NCI-H226 (cell line): ENCODE measurements at regions not wholly inside any gene's neighbourhood (a gene's known extent, or its start where the extent isn't known, plus 50 kb on each side); places are given as distances from the start of the nearest gene placed in this dataset.

Experiments
- DNase-seq: peaks from one replicate; pipeline ENCODE4 v3.0.0-alpha.2; 2015

DNA sequence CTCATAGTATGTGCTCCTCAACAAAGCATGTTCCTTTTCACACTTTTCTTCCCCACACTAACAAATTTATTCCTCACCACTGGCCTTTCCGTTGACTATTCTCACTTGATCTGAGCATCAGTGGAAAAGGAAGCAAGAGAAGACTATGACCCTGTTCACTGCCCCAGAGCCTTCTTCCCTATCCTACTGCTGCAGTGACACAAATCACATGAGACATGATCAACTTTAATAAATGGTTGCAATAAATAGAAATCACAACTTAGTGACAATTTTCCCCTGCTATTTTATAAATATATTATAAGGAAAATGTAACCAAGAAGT, 438.7 kb upstream of the SOX9 start:
- no peak for DNase-seq

DNA sequence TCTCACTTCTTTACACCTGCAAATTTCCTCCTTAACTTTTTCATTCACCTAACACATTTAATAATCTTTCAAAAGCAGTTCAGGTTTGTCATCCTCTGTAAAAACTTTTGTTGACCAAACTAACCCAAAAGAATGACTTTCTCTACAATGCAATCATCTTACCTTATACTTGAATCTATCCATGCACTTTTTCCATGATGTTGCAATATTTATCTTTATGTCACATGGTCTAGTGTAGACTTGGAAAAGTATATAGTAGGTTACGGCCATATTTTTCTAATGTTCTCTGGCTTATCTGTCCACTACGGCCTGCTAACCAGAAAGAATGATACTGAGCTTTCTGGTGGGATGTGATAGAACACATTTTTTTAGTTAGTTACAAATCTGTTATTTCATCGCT, 431.0 kb upstream of the SOX9 start:
- DNase-seq: no peak

DNA sequence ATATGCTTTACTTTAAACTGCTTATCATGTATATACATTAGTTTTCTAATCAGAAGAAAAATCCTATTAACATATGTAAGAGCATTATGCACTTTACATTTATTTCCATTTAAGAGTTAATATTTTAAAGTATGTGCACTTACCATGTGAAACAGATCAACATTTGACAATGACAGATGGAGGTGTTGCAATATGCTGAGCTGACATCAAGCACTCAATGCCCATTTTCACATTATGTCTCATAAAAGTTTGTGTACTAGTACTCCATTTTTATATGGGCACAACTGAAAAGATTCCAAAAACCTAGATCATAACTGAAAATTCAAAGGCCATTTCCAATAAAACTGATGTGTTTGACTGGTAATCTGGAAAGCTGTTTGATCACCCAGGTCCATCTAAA, 420.9 kb upstream of the SOX9 start:
- no peak for DNase-seq

DNA sequence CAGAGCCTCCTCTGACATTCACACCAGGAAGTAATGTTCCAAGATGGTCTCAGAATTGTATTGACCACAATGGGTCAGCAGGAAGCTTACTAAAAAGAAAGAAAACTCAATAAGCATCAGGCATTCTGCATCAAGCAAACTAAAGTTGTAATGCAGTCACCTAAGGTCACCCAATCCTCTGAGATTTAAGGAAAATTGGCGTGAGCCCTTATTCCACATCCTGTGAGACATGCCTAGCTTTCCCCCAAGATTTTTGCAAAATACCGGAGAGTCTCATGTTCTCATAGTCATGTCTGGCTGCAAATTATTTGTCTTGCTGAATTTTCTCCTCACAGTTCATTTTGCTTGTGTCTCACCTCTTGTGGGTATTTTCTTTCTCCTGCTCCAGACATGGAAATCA, 417.1 kb upstream of the SOX9 start:
- DNase-seq: no peak

DNA sequence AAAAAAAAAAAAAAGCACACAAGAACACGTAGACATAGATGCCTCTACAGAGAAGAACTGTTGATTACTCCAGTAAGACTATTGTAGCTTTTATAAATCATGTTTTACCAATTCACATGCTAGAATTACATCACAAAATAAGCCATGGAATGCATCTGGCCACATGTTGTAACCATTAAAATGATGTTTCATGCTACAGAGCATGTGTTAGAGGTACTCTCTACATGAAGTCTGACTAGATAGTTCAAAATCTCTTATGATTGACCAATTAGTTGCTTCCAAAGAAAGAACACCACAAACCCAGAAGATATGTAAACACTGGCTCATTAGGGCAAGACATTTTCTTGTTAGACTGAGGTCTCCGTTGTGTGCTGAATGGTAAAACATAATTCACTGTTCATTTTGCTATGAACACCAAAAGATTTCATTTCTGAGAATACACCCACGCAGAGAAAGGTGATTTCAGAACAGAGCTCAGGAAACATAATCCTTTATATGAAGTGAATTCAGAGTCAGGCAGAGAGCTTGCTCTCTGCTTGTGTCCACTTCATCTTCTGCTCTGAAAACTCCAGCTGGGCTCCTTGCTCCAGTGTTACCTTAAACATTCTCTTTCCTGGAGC, 411.4 kb upstream of the SOX9 start:
- no peak for DNase-seq

DNA sequence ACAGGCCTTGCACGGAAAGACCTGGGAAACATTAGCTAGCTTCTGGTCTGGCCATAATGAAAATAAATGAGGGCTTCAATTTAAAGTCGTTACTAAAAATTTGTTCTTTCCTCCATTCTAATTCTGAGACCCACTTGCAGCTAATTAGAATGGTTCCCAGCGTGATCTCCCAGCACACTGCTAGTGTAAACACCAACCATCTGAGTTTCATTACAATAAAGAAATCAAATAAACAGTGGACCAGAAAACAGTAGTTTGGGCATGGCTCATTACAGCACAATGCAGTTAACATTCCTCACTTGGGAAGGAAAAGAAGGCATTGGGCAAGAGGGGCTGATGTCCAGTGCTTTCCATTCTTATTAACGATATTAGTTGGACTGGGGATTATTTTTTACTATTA, 410.9 kb upstream of the SOX9 start:
- no peak for DNase-seq

DNA sequence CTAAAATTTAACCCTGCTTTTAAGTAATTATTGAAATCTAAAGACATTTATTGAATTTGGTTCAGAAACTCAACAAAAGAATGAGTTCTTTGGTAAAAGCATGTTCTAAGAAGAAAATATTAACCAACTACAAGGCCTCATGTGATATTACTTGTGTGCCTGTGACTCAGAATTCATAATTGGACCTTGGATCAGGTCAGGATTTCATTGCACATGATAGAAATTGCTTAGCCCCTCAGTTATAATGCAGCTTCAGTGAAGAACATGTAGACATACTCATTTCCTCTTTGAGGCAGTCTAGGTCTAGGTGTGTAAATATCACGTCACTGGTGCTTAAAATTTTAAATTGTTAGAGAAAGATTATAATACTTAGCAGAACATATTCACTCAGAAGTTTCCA, 410.0 kb upstream of the SOX9 start:
- no peak for DNase-seq

DNA sequence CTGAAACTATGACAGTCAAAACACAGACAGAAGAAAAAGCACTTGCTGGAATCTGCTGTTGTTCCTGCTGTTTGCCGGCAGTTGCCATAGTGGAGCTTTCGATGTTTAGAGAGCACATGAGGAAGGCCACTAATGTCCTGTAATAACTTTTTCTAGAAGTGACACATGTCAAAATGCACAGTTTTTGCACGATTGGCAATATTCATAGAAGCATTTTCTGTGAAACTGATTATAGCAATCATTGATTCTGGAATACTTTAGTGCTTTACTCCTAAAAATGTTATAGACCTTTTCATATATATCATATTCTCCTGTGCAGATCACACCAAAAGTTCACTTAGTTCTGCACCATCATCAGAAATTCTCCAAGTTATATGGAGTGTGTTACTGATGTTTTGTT, 407.0 kb upstream of the SOX9 start:
- DNase-seq: no peak

DNA sequence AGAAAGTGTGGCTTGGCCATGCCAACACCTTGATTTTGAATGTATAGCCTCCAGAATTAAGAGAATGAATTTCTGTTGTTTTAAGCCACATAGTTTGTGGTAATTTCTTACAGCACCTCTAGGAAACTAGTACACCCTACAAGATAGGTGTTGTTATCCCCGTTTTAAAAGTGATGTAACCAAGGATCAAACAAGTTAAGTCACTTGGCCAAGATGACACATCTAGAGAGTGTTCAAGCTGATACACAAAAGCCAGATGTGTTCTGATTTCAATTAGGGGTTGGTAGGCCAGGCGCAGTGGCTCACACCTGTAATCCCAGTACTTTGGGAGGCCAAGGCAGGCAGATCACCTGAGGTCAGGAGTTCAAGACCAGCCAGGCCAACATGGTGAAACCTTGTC, 396.5 kb upstream of the SOX9 start:
- DNase-seq: no peak

DNA sequence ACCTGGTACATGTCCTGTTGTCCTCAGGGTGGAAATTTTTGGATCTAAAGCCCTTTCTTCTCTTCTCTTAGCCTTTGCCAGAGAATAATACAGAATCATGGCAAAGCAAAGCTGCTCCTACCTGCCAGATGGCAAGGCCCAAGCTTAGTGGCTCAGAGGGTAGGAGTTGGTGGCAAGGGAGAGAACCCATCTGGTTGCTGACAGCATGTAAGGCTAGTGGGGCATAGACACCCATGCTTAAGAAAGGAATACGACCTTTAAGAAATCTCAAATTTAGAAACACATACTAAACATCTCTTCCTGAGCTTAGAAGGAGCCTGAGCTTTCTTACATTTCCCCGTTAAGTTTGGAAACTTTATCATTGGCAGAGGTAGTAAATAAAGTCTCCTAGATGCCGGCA, 395.0 kb upstream of the SOX9 start:
- no peak for DNase-seq

DNA sequence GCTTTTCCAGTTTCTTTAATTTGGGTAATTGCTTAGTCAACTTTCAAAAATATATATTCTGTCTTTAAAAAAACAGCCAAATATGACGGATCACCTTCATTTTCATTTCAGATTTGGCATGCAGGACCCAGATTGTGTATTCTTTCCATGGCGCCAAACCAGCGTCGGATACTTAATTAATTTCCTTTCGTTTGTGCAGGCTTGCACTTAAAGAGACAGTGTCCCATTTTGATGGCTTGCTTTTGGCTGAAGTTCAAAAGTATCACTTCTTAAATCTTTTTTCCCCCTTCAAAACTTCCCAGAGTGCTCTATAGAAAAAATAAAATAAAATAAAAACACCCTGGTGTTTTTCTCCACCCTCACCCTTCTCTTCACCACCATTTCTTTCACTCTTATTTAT, 394.5 kb upstream of the SOX9 start:
- no peak for DNase-seq

DNA sequence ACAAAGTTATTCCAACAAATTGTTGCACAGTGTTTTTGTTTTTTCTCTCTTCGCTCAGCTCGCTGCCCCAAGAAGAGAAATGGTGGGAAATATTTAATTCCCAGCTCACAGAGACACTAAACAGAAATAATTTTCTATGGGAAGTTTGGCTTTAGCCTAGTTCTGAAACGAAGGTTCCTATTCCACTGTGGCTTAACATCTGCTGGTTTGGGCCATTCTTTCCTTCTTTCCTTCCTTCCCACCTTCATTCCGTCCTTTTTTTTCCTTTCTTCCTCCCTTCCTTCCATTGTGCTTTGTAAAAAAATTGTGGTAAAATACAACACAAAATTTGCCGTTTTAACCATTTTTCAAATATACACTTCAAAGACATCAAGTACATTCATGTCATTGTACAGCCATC, 393.5 kb upstream of the SOX9 start:
- DNase-seq: no peak

DNA sequence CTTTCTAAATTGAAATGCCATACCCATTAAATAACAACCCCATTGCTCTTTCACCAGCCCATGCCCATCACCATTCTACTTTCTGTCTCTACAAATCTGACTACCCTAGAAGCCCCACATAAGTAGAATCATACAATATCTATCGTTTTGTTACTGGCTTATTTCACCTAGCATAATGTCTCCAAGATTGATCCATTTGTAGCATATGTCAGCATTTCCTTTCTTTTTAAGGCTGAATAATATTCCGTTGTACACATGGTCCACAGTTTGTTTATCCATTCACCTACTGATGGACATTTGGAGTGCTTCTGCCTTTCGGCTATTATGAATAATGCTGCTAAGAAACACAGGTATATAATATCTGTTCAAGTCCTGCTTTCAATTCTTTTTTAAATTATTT, 393.1 kb upstream of the SOX9 start:
- no peak for DNase-seq

DNA sequence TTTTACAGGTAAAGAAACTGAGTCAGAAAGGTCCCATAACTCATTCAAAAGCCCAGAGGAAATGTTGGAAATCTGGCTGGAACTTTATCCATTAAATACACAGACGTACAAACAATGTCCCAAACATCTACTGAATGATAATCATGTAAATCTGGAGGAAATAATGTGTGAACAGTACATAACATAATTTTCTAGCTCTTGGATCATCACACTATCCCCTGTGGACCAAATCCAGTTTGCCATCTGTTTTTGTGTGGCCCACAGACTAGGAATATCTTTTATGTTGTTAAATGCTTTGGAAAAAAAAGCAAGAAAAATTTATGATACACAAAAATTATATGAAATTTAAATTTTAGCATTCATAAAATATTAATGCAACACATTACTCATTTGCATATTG, 389.9 kb upstream of the SOX9 start:
- DNase-seq: no peak

DNA sequence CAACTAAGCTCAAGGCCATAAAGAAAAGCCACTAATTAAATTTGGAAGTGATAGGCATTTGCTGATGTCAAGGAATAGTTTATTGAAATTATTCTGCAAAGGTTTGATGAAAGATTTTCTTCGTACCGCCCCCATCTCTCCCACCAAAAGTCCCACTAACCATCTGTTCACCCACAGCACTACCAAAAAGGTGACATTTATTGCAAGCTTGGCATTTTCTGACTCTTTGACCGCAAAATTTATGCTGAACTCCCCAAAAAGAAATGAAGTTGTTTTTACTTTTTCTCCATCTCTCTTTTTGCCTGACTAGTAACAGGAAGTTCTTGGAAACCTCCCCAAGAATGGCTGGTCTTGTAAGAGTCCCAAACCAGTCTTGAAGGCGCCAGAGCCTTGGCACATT, 384.9 kb upstream of the SOX9 start:
- DNase-seq: no peak

DNA sequence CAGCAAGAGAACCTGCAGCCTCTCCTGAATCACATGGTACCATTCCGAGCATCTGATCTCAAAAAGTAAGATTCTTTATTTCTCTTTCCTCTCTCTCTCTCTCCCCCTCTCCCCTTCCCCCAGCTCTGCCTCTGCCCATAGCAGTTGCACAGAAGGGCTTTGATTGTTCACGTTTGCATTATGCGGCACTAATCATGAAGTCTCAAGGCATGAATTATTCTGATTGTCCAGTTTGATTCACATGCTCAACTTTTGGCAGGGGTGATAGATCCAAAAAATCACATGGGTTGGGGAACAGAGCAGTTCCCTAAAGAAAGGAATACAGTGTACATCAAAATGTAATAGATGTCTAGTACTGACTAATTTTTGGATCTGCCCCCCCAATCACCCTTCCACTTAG, 380.0 kb upstream of the SOX9 start:
- no peak for DNase-seq

DNA sequence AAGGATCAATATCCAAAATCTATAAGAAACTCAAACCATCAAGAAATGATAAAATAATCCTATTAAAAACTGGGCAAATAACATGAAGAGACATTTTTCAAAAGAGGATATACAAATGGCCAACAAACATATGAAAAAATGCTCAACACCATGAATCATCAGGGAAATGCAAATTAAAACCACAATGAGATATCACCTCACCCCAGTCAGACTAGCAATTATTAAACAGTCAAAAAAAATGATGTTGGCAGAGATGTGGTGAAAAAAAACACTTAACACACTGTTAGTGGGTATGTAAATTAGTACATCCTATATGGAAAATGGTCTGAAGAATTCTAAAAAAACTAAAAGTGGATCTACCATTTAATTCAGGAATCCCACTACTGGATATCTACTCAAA, 379.0 kb upstream of the SOX9 start:
- no peak for DNase-seq

DNA sequence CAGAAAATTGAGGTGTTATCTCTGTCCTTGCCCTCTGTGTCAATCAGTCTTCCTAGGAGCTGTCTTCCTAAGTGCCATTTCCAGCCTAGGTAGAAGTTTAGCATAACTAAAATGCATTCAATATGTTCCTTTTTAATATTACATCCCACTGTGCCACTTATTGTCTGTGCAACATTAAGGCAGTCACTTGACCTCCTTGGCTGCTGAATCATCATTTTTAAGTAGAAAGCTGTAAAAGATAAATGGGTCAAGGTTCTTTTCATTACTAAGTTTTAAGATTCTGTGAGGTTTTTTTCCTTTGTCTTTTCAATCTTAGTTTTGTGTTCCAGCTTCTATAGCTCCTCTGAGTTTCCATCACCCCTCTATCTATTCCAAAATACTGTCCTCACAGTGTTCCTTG, 371.9 kb upstream of the SOX9 start:
- no peak for DNase-seq

DNA sequence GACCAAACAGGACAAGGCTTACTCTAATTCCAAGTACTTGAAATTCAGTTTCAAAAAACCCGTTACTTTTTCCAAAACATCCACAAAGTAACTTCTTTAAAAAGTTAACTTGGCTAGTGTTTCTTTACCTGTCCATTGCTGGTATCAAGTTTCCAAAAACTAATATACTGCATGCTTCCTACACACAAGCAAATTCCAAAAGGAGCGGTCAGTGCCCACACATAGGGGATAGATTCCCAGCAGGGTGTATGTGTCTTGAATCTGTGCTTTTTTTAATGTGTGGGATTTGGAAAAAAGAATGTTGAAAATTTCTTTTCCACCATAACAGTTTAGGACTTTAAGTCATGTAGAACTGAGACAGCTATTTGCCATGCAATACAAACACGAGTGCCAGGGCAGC, 367.8 kb upstream of the SOX9 start:
- no peak for DNase-seq

DNA sequence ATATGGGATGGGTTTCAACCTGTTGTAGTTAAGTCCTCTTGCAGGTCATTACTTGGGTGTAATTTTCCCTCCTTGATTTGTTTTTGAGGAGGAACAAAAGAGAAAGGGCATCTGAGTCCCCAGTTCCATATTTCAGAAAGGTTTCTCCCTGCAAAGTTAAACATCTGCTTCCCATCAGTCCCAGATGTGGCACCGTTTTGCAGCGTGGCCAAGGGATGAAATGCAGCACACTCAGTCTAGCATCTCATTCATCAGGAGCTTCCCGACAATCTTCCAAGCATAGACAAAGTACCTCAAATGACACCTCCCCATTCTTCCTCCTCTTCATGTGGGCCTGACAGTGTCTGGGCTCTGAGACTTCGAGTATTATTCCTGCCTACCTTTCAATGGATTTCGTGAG, 363.7 kb upstream of the SOX9 start:
- DNase-seq: no peak

DNA sequence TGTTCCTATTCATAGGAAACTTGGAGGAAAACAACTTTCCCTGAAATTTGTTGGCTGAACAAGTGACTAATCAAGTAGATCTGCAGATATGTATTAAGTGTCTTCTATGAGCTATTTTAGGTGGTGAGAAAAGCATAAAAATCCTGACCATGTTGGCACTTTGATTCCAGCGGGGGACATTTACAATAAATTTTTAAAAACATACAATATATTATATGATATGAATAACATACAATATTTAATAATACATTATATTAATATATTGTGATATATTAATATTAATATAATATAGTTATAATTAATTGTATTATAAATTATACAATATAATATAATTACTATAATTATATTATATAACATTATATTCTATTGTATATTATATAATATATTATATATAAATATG, 362.9 kb upstream of the SOX9 start:
- no peak for DNase-seq

DNA sequence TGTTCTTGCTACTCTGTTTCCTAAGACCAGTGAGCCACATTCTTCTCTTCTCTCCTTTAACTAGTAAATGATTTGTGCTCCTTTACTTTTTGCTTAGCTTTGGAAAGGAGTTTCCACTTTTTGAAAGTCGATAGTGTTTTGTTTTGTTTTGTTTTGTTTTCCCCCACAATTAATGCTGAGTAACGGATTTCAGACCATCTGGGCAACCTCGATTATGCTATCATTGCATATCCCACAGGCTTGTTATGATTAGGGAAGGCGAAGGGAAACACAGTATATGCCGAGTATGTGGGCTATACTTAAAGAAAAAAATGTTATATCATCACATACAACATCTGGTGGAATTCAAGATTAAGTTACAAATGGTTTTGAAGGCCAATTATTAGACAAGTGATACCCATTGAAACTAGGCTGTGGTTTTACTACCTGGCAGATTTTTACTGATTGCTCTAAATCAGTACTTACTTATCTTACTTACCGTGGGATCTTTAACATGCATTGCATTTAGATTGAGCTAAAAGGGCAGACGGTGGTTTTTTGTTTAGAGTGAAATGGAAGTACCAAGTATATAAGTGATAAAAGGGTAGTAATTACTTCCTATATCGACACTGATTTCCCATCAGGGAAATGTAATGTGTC, 361.3 kb upstream of the SOX9 start:
- no peak for DNase-seq

DNA sequence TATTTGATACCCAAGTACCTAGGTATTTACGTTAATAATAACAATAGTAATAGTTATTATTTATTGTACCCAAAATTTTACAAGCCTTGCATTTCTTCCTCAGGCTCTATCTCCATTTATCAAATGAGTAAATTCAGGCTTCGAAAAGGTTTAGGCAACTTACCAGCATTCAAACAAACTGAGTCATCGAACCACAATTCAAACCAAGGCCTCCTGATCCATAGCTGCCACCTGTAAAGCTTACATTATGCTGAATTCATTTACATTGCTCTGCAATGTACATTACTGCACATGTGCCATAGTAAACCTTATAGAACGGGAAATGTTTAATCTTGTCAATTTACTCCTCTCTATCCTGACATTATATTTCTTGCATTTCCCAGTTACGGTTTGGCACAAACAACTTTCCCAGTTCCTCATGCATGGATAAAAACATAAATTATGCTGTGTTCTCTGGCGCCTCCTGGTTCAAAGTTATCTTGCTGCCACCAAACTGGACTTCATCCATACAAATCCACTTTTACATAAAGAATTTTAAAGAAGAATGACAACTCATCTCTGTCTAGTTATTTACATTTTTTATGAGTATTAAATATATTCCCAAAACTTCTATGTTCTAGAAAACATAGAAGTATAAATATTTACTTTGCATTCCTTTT, 360.6 kb upstream of the SOX9 start:
- no peak for DNase-seq

DNA sequence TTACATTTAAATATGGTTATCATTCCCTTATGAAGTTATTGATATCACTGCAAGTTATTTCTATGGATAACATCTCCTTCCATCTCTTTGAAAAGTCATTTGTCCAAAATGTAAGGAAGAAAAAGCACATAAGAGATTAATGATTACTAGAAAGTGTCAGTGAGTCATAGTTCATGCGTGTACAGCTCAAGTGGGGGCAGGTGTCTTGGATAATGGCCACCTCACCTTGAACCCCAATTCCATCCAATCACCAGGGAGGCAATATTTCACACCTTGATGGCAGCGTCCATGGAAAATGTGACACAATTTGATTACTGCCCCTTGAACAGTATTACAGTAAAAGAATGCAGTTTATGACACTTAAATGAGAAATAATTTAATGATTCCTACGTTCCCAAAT, 358.3 kb upstream of the SOX9 start:
- no peak for DNase-seq

DNA sequence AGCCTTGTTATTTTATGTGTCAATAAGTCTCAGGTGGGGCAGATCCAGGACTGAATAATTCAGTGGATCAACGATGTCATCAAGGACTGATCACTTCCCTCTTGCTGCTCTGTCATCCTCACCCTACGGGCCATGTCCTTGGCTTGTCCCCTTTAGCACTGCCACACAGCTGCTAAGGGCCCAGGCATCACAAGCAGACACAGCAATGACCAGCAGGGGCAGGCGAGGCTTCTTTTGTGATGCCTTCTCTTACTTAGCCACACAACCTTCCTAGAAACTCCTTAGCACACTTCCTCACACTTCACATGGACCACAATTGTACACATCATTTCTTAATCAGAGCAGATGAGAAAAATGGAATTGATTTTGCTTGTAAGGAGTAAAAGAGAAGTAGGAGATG, 356.3 kb upstream of the SOX9 start:
- no peak for DNase-seq
